ENCODE measurements at regions not wholly inside any gene's neighbourhood (a gene's known extent, or its start where the extent isn't known, plus 50 kb on each side); places are given as distances from the start of the nearest gene placed in this dataset.

GRCh38 chr18:55790296-55790695 lies 202.3 kb upstream of the TCF4 start:
- TF ChIP-seq, protein P1, sequence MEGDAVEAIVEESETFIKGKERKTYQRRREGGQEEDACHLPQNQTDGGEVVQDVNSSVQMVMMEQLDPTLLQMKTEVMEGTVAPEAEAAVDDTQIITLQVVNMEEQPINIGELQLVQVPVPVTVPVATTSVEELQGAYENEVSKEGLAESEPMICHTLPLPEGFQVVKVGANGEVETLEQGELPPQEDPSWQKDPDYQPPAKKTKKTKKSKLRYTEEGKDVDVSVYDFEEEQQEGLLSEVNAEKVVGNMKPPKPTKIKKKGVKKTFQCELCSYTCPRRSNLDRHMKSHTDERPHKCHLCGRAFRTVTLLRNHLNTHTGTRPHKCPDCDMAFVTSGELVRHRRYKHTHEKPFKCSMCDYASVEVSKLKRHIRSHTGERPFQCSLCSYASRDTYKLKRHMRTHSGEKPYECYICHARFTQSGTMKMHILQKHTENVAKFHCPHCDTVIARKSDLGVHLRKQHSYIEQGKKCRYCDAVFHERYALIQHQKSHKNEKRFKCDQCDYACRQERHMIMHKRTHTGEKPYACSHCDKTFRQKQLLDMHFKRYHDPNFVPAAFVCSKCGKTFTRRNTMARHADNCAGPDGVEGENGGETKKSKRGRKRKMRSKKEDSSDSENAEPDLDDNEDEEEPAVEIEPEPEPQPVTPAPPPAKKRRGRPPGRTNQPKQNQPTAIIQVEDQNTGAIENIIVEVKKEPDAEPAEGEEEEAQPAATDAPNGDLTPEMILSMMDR (IDR thresholded peaks at IDR 0.05; ENCODE audit: poor library complexity, severe bottlenecking), result no peak
- Histone ChIP-seq H3K4me1 (ENCODE audit: insufficient read depth, poor library complexity, severe bottlenecking) (peaks cover 15% of the 10 kb centered on the region), H3K36me3 (ENCODE audit: low read depth) (no peaks in the 10 kb centered on the region), H3K9me3 (ENCODE audit: severe bottlenecking) (no peaks in the 10 kb centered on the region), H3K27ac (ENCODE audit: poor library complexity, severe bottlenecking) (peak overlapping the region; percentile 97), H3K27me3 (ENCODE audit: insufficient read depth, poor library complexity, severe bottlenecking) (no peaks in the 10 kb centered on the region), H3K4me3 (ENCODE audit: severe bottlenecking) (no peak overlapping the region)
- peak; percentile 98 for ATAC-seq (ENCODE audit: low read depth)
- DNase-seq (ENCODE audit: low spot score), result no peak

DNA sequence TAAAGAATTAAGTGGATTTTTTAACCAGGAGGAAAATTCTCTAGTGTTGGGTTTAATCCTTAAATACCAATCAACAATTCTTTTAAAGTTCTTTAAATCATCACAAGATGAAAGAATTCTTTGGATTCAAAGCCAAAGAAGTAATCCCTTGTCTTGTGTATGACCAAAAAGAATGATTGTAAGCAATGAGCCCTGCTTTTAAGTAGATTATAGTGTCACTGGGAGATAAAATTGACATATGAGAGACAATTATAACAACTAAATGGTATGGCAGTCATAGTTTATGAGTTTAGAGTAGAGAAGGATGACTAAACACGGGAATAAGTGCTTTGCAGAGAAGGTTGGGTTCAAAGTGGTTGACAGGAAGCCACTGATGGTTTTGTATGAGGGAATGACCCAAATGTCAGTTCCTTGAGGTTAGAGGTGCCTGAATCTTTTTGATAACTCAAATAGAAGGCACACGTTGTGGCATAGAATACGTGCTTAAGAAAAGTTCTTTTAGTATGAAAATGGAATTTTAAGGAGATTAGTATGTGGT lies 199.6 kb upstream of the TCF4 start:
- Histone ChIP-seq H3K4me1 (ENCODE audit: insufficient read depth, poor library complexity, severe bottlenecking) (peaks cover 15% of the 10 kb centered on the region), H3K4me3 (ENCODE audit: severe bottlenecking) (no peak overlapping the region), H3K27me3 (ENCODE audit: insufficient read depth, poor library complexity, severe bottlenecking) (no peaks in the 10 kb centered on the region), H3K36me3 (ENCODE audit: low read depth) (no peaks in the 10 kb centered on the region), H3K27ac (ENCODE audit: poor library complexity, severe bottlenecking) (no peak overlapping the region), H3K9me3 (ENCODE audit: severe bottlenecking) (no peaks in the 10 kb centered on the region)
- TF ChIP-seq, protein P1 (IDR thresholded peaks at IDR 0.05; ENCODE audit: poor library complexity, severe bottlenecking), result no peak
- DNase-seq (ENCODE audit: low spot score) (no peak), ATAC-seq (ENCODE audit: low read depth) (no peak)

DNA sequence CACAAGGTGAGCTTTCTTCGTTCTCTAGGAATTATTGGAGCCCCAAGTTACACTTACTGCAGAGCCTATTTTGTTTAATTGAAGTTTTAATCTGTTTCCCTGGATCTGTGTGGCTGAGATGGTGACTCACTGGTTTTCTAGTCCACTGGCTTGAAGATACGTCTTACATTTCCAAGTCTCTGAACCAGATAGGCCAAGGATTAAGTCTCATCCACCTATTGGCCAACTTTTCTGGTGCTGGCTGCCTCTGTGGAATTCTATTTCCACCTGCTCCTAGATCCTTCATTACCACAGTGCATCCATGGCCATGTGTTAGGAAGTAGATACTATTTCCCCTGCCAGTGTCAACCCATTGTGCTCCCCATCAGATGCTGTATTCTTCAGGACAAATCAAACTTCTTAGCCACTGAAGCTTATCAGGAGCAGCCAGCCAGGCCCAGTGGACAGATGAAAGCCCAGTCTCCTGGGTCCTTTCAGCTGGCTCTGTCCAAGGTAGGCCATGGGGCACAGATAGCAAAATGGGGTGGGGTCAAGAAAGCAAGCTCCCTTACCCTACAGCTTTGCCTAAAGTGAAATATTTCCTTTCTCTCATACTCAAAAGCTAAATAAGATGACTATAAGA lies 198.8 kb upstream of the TCF4 start:
- no peaks in the 10 kb centered on the region for H3K36me3 ChIP-seq (ENCODE audit: low read depth)
- H3K4me1 ChIP-seq (ENCODE audit: insufficient read depth, poor library complexity, severe bottlenecking), result peaks cover 15% of the 10 kb centered on the region
- TF ChIP-seq, protein P1 (IDR thresholded peaks at IDR 0.05; ENCODE audit: poor library complexity, severe bottlenecking), result no peak
- no peak overlapping the region for H3K27ac ChIP-seq (ENCODE audit: poor library complexity, severe bottlenecking)
- no peaks in the 10 kb centered on the region for H3K9me3 ChIP-seq (ENCODE audit: severe bottlenecking)
- ATAC-seq (ENCODE audit: low read depth) (no peak), DNase-seq (ENCODE audit: low spot score) (no peak)
- H3K27me3 ChIP-seq (ENCODE audit: insufficient read depth, poor library complexity, severe bottlenecking), result no peaks in the 10 kb centered on the region
- no peak overlapping the region for H3K4me3 ChIP-seq (ENCODE audit: severe bottlenecking)

GRCh38 chr18:55783921-55784320 lies 195.9 kb upstream of the TCF4 start:
- Histone ChIP-seq H3K4me3 (ENCODE audit: severe bottlenecking) (no peak overlapping the region), H3K4me1 (ENCODE audit: insufficient read depth, poor library complexity, severe bottlenecking) (no peaks in the 10 kb centered on the region), H3K9me3 (ENCODE audit: severe bottlenecking) (no peaks in the 10 kb centered on the region), H3K27ac (ENCODE audit: poor library complexity, severe bottlenecking) (no peak overlapping the region), H3K27me3 (ENCODE audit: insufficient read depth, poor library complexity, severe bottlenecking) (no peaks in the 10 kb centered on the region), H3K36me3 (ENCODE audit: low read depth) (no peaks in the 10 kb centered on the region)
- ATAC-seq (ENCODE audit: low read depth), result no peak
- no peak for DNase-seq (ENCODE audit: low spot score)
- TF ChIP-seq, protein P1 (IDR thresholded peaks at IDR 0.05; ENCODE audit: poor library complexity, severe bottlenecking), result no peak

DNA sequence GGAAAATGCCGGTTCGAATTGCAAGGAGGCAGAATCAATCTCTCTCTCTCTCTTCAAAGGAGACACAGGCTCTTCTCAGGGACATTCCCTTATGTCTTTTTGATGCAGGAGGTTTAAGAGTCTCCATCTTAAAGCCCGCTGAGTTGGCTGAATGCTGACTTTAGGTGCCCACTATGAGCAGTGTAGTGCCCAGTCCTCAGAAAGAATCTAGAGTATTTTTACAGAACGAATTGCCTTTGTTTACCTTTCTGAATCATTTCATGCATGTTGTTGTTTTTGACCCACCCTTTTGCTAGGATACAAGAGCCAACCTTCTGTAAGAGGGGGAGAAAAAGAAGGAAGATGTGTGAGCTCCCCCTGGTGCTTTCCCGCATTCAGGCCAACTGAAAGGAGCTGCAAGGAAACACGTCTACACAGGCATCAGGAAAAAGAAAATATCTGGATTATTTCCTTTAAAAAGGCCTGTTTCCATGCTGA lies 193.5 kb upstream of the TCF4 start:
- H3K27ac ChIP-seq (ENCODE audit: poor library complexity, severe bottlenecking), result no peak overlapping the region
- ATAC-seq (ENCODE audit: low read depth) (no peak; the same call in 2 of the 3 replicates), DNase-seq (ENCODE audit: low spot score) (no peak)
- TF ChIP-seq, protein P1 (IDR thresholded peaks at IDR 0.05; ENCODE audit: poor library complexity, severe bottlenecking), result peak; percentile 54
- H3K4me3 ChIP-seq (ENCODE audit: severe bottlenecking), result no peak overlapping the region
- no peaks in the 10 kb centered on the region for H3K9me3 ChIP-seq (ENCODE audit: severe bottlenecking)
- no peaks in the 10 kb centered on the region for H3K27me3 ChIP-seq (ENCODE audit: insufficient read depth, poor library complexity, severe bottlenecking)
- H3K36me3 ChIP-seq (ENCODE audit: low read depth), result no peaks in the 10 kb centered on the region
- no peaks in the 10 kb centered on the region for H3K4me1 ChIP-seq (ENCODE audit: insufficient read depth, poor library complexity, severe bottlenecking)
